ENCODE measurements at regions not wholly inside any gene's neighbourhood (a gene's known extent, or its start where the extent isn't known, plus 50 kb on each side); places are given as distances from the start of the nearest gene placed in this dataset.
"Not testable (repeated sequence)": the region's sequence is repeated elsewhere in the genome, so short reads cannot be mapped to it uniquely, and the experiment has no call there.

GRCh38 chr10:64134676-64135075, 613.5 kb downstream of the REEP3 start:
- no peak for DNase-seq

DNA sequence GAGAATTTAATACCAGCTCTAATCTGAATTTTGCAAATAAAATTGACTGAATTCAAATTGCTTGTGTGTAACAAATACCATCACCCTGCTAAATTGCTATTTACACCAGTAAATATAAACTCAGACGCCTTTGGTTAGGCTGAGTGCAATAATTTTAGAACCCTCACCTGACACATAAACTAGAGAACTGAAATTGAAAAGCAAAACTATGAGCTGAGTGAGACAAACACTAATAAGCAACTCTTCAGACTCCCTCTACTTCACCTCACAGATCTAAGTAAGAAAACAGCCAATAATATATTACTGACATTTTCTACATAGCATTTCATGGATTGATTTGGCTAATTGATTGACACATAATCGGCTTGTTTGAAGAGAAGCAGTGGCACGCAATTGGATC, 621.2 kb downstream of the REEP3 start:
- no peak for DNase-seq

DNA sequence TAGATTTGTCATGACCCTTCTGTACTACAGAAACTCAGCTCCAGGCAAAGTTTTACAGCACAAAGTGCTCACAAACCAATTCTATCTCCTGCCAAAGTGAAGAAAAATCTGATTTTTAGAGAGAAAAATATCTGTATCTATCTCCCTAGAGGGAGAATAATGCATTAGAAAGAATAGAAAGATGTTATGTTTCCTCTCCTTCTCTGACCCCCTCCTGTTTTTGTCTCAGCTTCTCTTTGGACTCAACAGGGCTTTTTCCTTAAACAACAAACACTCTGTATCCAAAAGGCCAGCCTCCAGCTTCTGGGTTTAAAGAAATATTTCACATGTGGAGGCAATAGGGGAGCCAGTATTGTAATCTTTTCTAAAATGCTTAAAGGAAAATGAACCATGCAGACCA, 627.4 kb downstream of the REEP3 start:
- no peak for DNase-seq

DNA sequence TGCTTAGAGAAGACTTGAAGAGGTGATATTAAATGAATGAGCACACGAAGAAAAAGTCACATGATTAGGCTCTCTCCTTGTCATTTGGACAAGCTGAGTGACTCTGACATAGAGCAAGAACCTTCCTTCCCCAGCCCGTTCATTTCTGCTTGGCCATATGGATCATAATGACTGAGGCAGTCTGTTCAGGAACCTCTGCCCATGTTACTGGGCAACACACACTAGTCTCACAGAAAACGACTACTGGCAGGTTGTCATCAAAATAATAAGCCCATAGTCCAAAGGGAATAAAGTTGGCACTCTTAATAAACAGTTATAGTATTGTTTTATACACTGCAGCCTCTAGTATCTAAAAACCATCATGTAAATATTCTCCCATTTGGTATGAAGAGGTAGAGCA, 635.0 kb downstream of the REEP3 start:
- DNase-seq, result no peak

GRCh38 chr10:64158551-64158950, 637.4 kb downstream of the REEP3 start:
- DNase-seq, result no peak

DNA sequence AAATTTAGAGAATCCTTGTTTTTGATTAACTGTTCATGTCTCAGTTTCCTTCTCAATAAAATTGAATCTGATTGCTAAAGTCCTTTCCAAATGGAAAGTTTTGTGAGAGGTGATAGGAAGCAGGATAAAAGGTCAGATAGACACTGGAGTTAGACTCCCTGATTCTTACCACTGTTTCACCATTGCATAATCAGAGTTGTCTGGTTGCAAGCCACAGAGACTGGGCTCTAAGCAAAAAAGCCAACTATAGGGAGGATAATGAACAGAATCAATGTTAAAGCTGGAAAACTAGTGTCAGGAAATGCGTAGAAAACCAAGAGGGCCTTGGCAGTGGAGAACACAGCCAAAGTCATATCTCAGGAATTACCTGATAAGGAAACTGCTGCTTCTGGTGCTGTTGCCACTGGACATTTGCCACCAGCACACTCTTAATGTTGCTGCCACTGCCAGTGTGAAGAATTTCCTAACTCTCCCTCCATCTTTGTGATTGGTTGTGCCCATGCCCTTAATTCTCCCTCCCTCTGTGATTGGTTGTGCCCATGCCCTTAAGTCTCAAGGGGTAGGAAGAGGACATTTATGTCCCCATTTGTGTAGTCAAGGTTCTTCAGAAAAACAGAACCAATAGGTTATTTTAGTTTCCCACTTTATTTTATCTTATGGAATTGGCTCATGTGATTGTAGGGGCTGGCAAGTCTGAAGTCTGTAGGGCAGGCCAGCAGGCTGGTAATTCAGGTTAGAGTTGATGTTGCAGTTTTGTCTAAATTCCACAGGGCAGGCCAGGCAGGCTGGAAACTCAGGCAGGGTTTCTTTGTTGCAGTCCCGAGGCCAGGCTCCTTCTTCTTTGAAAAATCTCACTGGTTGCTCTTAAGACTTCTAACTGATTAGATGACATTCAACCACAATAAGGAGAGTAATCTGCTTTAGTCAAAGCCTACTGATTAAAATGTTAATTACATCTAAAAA, 639.0 kb downstream of the REEP3 start:
- DNase-seq, result no peak

- DNase-seq, result no peak
These were observed 649.6 kb downstream of the REEP3 start for GRCh38 chr10:64170791-64171190.

DNA sequence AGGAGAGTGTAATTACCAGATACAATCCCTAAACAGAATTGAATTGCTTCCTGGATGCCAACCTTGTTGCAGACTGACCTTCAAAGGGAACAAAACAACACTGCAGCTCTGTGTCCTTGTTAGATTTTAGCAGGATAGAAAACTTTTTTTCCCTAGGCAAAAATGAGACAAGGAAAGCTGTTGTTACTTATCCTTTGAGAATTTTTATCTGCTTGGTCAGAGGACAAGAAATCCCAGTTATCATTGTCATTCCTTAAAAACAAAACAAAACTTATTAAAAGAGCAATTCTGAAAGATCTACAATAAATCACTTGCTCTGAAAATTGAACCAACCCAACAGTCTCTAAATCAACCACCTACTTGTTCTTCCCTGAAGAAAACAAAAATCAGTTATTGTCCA, 652.6 kb downstream of the REEP3 start:
- DNase-seq, result no peak

DNA sequence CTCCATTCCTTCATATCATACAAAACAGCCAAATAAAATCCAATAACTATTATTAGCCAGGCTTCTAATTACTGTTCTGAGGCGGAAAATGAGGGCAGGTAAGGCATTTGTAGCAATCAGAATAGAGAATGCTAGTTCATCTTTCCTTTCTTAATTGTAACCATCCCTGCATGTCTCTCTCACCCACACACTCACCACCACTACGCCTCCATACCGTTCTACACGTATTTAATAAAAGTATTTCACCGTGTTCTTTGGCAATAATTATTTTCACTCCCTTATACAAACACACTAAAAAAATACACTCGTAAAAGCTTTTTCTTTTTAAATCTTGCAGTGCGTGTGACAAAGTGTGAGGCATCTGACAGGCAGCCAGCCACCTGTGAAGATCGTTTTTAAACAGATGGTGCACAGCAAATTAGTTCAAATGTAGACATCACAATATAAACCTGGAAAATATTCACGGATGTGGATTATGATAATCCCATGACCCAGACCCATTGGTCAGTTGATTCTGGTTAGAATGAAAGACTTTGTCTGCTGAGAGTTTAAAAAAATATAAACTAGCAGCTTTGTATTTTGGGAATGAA, 653.6 kb downstream of the REEP3 start:
- DNase-seq, result no peak

- no peak for DNase-seq
These were observed 654.2 kb downstream of the REEP3 start for GRCh38 chr10:64175271-64175962.

DNA sequence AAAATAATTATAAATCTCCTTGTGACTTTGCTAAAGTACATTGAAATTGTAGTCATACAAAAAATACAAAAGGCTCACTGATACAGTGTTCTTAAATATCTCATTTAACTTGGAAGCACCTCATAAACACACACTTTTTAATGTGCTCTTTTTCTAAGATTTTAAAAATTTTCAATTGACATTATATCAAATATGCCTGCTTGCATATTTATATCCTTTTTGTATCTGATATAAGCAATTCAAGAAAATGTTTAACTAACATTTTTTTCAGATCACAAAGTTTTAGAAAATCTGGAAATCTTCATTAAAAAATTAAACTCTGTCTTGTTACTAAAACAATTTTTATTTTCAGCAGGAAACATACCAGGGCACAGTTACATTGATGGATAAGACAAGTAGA, 661.5 kb downstream of the REEP3 start:
- no peak for DNase-seq

- DNase-seq, result peak; percentile 3
These were observed 670.1 kb downstream of the REEP3 start for GRCh38 chr10:64191286-64191685.

- no peak for DNase-seq
These were observed 675.6 kb downstream of the REEP3 start for GRCh38 chr10:64196638-64197315.

- no peak for DNase-seq
These were observed 680.7 kb downstream of the REEP3 start for GRCh38 chr10:64201936-64202335.

- not testable (repeated sequence) for DNase-seq
These were observed 683.3 kb downstream of the REEP3 start for GRCh38 chr10:64204504-64204903.

- DNase-seq, result no peak
These were observed 685.2 kb downstream of the REEP3 start for GRCh38 chr10:64206409-64206808.

DNA sequence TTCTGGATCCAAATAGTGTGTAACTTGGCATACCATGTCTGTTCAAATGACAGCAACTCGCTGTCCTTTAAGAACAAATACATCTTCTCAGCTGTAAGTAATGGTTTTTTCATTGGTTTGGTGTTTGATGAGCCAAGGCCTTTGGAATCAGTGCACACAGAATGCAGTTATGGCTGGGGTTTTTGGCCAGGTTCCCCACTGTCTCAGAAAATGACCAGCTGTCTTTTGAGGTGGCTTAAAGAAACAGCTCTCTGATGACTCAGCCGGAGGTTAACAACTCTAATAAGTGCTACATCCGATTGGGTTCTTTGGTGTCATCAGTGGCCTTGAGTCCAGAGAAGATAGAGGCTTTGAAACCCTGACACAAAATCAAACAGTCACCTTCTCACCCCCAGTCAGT, 688.4 kb downstream of the REEP3 start:
- DNase-seq, result no peak

DNA sequence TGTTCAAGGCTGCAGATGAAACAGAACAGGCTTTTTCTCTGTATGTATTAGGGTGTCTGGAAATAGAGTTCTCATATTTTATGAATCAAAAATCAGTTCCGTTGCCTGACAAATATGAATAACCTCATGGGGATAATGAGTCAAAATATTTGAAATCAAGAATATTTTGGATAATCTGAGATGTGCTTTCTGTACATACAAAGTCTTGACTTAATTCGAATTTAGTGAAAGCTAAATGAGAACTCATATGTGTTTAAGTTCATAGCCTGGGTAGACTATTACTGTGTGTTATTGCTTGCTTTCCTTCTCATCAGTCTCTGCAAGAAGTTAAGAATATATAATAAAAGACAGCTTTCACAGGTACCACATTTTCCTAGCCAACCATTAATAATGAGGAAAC, 689.0 kb downstream of the REEP3 start:
- no peak for DNase-seq

DNA sequence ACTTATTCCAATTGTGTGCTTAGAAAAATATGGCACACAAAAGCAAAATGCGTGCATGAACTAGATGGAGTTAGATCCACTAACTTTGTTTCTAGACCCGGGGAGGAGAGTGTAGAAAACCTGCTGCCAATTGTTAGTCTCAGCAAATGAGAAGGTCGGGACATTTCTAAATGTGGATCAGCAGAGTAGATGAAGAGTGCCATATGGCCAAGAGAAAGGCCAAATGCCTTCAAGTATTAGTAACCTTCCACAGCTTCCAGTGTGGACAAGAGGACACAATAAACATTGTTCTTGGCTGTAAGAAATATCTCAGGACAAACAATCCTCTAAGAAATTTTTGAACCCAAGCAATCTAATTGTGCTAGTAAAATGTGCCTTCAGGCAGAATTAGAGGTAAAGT, 690.3 kb downstream of the REEP3 start:
- no peak for DNase-seq

GRCh38 chr10:64215088-64215487, 693.9 kb downstream of the REEP3 start:
- no peak for DNase-seq

DNA sequence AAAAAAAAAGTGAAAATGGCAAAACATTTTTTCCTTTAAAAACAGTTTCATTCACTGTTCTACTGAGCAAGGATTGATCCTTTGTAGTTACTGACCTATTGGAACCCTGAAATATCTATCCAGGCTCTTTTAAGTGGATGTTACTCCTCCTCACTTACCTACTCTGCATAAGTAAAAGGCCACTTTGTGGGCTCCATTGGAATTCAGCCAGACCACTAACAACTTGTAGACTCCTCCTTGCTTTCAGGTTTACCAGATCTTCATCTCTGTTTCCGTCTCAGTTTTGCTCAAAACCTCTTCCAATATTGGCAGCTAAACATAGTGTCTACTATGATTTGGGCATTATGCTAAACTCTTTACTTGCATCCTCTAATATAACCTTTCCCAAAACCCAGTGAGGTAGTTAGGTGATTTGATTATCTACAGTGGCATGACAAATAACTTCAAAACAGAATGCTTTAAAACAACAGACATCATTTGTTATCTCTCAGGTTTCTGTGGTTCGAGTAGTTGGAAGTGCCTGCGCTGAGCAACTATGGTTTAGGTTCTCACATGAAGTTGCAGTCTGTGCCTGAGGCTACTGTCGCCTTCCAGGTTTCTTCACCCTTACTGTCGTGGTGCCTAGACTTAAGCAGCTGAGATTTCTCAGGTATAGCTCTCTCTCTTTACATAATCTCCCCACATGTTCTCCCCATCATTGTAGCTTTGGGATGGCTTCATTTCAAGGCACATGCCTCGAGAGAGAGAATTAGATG, 698.2 kb downstream of the REEP3 start:
- no peak for DNase-seq

DNA sequence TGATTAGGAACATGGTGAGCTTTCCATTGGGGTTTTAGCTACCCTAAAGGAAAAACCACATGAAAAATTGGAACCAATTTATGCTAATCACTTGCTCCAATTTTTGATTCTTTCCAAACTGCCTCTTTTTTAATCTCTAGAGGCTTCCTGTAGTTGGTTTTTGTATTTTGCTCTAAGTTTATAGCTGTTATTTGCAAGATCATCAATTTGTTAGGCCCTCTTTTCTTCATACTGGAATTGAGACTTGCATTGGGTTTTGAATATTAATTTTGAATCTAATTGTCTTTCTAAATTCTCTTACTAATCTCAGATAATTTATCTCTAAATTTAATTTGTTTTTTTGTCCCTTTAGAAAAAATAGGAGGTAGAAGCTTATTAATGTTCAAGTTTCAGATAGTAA, 713.3 kb downstream of the REEP3 start:
- DNase-seq, result no peak

- DNase-seq, result no peak
These were observed 736.5 kb downstream of the REEP3 start for GRCh38 chr10:64257704-64258103.

Measured in NCI-H1436 (cell line).